HG03159 (cell line): ENCODE measurements at regions not wholly inside any gene's neighbourhood (a gene's known extent, or its start where the extent isn't known, plus 50 kb on each side); places are given as distances from the start of the nearest gene placed in this dataset.

Source experiments
- ATAC-seq: cut with Tn5 transposase; IDR thresholded peaks from one replicate; pipeline ENCODE4 v1.9.1; 2021; ENCODE audit warnings: mild to moderate bottlenecking, moderate library complexity; ENCODE audit not compliant: unreplicated experiment

DNA sequence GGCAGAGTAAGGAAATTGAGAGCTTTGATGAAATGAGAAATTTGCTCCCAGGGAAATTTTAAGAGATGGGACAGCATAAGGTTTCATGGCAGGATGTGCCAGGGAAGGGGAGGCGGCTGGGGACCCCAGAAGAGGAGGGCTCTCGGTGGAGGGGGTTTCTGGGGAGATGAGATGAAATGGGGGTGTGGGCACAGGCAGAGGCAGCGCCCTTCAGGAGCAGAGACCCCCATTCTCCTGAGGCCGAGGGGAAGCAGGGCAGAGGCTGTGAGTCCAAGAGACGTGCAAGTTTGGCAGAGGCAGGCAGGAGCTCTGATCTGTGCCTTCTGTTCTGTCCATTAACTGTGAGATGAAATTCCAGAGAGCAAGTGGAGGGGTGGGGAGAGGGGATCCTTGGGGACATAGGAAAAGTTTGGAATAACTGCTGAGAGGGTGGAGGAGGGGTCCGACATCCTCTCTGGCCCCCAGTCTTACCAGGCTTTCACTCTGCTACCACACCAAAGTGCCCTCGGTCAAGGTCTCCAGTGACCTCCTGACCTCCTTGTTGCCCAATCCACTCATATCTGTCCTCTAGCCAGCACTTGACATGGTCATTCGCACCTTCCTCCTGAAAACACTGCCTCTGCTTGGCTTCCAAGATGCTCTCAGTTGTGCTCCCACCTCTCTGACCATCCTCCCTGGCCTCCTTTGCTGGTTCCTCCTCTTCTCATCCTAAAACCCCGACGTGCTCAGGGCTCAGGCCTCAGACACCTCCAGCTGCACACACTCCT, 108.1 kb upstream of the MVB12B start:
- no peak for ATAC-seq

DNA sequence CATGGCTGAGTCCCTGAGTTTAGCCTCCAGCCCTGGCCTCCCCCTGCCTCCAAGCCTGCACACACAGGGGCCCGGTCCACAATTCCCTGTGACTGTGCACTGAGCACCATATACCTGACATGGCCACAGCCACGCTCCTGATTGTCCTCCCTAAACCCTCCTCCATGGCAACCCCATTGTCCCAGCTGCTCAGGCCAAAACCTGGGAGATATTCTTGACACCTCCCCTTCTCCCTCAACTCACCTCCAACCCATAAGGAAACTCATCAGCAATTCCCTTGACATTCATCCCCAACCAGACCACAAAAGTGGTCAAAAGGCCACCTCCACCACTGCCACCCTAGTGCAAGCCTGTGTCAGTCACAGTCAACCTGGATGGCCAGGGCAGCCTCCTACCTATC, 107.5 kb upstream of the MVB12B start:
- ATAC-seq: no peak

DNA sequence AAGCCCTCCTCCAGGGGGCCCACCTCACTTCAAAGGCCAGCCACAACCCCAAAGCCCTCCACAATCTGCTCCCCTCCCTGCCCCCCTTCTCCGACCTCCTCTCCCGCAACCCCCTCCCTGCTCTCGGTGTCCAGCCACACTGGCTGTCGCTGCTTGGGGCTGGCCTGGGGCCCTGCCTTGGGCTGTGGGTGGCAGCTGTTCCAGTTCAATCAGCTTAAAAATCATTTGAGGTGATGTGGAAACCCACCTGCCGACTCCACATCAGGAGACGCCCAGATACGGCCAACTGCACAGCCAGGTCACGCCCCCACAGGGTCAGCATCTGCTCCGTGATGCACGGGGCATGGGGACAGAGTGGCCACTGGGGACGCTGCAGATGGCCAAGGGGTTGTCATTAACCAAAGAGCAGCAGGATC, 107.0 kb upstream of the MVB12B start:
- no peak for ATAC-seq

DNA sequence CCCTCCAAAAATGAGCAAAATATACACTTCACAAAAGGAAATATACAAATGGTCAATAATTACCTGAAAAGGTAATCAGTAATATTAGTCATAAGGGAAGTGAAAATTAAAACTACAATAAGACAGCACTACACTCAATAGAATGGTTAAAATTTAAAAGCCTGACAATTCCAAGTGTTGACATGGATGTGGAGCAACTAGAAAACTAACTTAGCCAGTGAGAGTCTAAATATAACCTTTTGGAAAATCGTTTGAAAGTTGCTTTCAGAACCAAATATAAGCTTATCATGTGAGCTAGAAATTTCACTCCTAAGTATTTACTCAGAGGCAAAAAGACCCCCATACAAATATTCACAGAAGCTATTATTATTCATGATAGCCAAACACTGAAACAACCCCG, 105.1 kb upstream of the MVB12B start:
- no peak for ATAC-seq

DNA sequence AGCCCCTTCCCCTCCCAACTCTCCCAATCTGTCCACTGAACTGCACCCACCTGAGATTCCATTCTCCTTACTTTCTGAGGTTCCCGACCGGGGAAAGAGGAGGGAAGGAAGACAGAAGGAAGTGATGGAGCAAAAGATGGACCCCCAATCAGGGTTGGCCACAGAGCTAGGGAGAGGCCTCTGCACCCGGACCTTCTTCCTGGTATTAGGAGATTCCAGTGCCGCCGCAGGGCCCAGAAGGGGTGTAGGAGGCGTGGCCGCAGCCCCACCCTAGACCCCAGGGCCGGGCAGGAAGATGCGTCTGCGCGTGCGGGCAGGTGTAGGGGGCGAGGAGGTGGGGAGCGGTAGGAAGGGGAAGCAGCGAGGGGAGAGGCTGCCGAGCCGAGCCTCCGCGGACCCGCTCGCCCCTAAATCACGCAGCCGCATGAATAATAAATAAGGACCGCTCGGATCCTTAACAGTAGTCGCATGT, 104.2 kb upstream of the MVB12B start:
- no peak for ATAC-seq

DNA sequence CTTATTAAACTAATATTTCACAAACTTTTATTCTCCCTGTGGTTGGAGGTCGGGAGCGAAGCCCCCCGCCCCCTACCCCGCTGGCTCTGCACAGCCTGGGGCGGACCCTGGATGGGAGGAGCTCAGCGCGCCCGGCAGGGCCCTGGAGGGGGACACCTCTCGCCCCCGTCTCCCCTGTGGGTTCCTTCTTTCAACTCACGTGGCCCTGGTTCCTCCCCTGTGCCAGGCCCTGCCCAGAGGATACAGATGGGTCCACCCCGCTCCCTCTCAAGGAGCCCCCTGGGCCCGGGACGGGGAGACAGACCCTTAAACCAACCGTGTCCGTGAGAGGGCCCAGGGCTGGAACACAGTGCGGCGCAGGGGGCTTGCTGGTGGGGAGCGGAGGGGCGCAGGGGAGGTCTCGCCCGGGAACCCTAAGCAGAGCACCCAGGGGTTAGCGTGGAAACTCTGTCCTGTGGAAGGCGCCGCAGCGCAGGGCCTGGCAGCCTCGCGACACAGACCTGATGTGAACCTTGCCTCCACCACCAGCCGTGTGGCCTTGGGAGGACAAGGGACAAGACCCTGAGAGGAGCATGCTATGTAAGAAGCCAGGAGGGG, 103.7 kb upstream of the MVB12B start:
- ATAC-seq: no peak

DNA sequence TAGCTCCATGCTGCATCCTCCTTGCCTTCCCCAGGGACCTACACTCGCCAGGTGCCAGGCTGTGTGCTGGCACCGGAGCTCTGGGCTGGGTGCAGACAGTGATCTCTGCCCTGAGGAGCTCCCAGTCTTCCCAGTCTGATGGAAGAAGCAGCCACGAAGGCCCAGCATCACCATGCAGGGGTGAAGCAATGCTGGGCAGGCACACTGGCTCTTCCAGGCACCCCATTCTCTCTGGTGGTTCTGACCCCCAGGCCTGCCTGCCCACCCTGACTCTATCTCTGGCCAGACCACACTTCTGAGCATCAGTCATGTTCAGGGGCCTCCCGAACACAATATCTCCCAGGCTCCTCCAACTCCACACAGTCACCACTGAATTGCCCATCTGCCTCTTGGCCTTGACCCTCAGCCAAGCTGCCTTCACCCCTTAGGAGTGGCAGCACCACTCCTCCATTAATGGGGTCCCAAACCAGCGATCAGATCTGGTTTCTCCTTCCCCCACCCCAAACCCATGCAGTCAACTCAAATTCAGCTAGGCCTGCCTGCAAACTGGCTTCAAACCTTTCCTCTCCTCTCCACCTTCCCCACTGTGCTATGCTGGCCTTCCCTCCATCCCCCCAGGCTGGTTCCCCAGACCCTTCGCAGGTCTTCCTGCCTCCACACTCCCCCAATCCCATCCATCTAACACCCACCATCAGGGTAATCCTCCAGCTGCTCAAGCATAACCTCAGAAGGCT, 102.7 kb upstream of the MVB12B start:
- ATAC-seq: no peak

DNA sequence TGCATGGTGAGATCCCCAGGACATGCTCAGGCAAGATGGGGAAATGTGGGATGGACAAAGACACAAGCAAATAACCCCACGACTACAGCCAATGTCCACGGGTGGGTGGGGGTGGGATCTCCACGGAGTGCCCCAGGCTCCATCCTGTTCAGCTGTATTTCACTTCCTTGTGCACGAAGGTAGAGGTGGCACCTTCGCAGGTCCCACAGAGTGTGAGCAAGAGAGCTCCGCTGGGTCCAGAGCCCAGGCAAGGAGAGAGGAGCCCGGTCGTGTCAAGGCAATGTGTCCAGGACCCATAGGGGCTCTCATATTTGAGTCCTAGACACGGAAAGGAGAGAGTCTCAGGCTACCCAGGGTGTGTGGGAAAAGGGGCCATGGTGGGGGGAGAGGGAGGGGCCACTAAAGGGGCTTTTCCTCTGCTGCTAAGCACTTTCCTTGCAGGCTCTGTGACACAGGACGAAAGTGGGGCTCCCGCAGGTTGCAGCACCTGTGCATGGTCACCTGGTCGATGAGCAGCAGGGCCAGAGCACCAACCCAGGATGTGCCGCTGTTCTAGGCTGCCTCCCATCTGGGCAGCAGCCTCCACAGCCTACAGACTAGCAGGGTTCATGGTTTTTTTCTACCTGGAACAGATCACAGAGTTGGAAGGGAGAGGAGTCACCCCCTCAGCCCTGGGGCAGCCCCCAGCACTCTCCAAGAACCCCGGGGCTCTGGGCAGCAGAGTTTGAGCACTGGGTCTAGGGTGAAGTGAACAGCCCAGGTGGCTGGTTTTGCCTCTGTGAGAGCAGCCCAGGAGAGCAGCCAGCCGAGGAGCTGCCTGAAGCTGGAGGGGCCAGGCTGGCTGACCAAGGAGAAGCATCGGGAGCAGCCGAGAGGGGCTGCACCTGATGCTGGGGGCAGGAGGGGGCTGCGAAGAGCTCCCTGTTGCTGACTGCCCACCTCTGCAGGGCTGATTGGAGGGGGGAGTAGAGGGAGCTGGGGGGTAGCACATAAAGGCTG, 100.7 kb upstream of the MVB12B start:
- ATAC-seq: no peak

DNA sequence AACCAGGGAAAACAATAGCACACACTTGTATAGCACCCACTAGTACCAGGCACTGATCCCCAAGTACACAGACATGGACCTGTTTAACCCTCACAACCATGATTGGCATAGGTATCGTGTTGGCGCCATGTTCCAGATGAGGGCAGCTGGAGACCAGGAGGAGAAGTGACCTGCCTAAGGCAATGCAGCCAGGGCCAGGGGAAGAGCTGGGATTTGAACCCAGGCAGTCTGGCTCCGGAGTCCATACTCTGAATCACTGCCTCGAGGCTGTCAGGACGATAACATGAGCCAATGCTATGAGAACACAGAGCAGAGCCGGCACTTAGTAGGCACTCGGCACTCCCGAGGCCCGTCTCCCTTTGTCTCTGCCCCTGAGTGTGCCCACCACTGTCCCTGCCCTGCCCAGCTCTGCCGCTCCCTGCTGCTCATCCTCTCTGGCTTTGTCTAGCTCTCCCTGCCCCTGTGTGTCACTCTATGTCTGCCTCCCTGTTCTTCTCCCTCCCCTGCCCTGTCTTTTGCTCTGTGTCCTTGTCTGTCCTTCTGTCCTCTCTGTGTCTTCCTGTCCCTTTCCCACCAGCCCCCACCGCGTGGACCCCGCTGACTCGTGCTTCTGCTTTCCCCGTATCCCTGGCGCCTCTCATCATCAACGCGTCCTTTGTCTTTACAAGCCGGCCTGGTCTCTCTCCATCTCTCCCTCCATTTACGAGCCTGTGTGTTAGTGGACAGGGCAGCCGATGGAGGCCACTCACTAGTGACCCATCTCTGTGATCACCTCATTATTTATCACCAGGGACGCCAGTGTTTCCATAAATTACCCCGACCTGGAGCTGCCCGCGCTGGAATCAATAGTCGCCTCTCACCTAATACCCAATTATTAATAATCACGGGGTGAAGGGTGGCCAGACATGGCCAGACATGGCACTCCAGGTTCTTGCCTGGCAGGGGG, 99.4 kb upstream of the MVB12B start:
- no peak for ATAC-seq

DNA sequence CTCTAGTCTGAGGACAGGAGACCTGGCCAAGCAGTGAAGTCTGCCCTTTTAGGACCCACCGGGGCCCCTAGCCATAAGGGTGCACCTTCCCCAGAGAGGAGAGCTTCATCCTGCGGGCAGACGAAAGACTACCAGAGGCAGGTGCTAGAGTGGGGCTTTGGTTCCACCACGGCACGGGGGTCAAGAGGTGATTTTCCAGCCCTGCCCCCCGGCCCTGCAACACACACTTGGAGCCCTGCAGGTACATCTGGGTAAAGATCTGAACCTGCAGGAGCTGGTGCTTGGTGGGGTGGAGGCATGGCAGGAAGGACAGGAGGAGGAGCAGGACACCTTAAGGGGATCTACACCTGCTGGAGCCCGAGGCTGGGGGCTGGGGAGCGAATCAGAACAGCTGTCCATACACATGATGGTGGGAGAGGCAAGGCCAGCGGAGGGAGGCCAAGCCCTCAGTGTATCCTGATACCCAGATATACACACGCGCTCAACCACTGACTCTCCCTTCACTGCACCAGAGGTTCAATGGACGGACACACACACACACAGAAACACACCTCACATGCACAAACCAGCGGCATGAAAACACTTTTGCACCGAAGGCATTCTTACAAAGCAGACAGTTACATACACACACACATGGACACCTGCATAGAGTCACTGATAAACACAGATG, 98.4 kb upstream of the MVB12B start:
- no peak for ATAC-seq

DNA sequence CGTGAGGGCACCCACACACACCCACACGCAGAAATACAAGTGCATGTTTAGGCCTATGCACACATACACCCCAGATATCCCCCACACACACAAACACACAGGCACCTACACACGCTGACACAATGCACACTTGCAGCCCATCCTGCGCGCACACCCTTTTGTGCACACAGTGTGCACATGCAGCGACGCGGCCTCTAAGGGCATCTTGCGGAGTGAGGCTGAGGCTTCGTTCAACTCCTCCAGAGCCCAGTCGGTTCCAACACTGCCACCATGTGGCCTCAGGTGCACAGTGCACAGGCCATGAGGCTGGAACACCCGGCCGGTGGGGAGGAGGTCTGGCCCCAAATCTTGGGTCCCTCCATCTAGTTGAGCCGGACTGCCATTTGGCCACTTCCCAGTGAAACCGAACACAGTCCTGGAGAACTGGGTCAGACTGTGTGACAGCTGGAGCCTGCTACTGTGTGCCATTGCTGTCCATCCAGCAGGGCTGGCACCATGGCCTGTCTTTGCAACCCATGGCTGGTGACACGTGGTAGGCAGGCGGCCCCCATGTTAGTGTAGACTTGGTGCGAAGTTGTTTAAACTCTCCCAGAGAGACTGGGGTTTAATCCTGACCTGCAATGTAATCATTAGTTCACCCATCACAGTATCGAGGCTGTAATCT, 97.7 kb upstream of the MVB12B start:
- ATAC-seq: peak; percentile 62

DNA sequence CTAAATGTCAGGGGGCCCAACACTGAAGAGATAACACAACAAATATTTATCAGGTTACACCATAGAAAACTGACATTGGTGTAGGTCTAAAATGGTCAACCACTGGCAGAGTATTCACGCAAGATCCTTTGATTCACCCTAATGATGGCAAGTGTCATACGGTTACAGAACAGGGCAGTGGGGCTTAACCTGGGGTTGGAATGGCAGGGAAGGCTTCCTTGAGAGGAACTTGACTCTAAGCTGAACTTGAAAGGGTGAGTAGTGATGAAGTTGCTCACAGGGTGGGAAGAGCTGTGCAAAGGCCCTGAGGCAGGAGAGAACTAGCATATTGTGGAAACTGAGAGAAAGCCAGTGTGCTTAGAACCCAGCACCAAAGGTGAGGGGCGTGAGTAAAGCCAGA, 97.1 kb upstream of the MVB12B start:
- ATAC-seq: no peak

DNA sequence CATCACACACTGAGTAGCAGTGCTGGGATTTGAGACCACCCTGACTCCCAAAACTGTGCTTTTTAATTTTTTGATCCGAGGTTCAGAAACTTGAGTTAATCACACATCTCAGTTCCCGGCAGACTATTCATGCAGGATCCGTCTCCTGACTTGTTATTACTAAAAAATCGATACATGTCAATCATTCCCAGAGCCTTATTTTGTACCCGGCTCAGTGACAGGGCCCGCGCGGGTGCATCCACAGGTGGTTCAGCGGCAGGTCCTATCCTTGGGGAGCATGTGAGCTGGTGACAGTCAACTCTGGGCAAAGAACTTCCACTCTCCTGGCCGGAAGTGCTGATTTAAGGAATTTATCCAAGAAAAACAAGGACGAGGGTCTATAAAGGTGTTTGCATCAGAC, 95.9 kb upstream of the MVB12B start:
- ATAC-seq: no peak

DNA sequence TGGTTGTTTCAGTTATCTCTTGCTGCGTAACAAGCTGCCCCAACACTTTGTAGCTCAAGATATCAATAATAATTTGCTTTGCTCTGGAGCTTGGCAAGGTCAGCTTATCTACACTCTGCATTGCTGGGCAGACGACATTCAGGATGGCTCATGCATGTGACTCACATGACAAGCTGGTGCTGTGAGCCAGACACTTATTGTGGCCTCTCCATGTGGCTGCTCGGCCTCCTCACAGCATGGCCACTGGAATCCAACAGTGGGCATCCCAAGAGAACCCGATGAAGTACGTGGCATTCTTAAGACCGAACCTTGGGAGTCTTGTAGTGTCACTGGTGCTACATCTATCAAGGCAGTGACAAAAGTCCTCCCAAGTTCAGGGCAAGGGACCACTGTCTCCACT, 94.2 kb upstream of the MVB12B start:
- ATAC-seq: no peak

DNA sequence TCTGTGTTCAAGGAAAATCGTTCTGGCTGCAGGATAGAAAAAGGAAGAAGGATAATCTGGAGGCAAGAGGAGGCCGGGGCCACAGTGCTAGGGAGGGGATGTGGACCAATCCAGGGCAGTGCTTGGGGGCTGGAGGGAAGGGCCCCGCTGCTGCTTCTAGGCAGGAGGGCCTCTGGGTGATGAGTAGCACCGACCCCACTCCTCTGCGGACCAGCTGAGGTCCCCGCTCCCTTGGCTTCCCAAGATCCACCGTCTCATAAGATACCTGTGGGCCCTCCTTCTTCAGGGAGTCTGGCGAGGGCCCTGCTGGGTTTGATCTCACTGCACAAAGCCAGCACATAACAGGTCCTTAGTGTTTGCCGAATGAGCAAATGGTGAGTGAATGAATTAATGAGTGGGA, 93.5 kb upstream of the MVB12B start:
- no peak for ATAC-seq

DNA sequence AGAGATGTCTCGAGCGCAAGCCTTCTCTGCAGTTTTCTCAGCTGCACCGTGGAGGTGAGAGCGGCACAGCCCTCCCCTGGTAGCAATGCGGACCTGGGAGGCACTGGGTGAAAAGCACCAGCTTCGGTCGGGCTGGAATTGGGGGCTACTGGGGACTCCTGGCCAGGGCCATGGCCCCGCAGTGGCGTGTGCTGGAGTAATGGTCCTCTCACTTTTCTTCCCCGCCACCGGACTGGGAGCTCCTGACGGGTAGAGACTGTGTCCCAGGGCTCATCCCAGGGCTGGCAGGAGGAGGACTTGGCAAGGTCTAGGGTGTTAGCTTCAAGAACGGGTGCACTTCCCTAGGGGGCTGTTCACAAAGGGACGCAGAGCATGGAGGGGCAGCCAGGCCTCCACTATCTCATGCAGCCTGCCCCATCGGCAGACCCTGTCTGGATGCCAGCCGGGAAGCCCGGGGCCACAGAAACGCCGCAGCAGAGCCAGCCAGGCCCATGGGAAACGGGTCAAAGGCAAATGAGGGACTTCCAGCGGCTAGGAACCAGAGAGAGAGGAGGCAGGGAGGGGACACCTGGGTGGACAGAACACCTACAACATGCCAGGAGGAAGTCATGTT, 92.6 kb upstream of the MVB12B start:
- ATAC-seq: no peak

DNA sequence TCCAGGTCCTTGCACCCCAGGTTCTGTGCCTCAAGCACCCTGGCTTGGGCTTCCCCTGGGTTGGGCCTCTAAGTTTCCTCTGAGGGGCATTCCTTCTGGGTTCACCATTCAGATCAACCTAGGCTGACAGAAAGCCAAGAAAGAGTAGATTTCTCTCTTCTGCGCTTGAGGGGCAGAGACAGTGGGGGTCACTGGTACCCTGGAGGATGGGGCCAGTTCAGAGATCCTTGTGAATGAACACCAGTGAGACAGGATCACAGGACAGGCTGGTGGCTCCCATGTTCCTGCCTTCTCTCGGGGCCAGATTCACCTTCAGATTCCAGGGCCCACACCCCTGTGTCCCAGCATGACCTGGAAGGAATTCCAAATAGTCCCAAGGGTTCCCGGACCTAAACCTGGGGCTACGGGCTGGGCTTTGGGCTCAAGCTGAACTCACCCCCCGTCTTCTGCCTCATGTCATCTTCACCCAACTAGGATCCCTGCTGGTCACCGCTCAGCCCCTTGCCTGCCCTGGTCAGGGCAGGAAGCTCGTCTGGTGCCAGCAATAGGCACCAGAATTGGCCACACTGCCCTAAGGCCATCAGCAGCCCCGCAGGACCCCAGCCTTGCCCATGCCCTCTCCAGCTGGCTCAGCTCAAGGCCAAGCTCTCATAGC, 91.8 kb upstream of the MVB12B start:
- no peak for ATAC-seq
